H9 (cell line): ENCODE measurements at regions not wholly inside any gene's neighbourhood (a gene's known extent, or its start where the extent isn't known, plus 50 kb on each side); places are given as distances from the start of the nearest gene placed in this dataset.
"Not testable (repeated sequence)": the region's sequence is repeated elsewhere in the genome, so short reads cannot be mapped to it uniquely, and the experiment has no call there.

Source experiments
- DNase-seq: peaks from one replicate; pipeline ENCODE4 v3.0.0-alpha.2; 2017
- H2AFZ ChIP-seq: one replicate; pipeline ENCODE4 v1.6.1; 2013; ENCODE audit warnings: mild to moderate bottlenecking, low read length, control low read depth, moderate library complexity
- H2AK5ac ChIP-seq: 2 replicates; pipeline ENCODE4 v1.6.1; 2013; ENCODE audit warnings: low read length, control low read depth, mixed read lengths; ENCODE audit not compliant: insufficient read length
- H2BK120ac ChIP-seq: one replicate; pipeline ENCODE4 v1.6.1; 2013; ENCODE audit warnings: low read depth, mild to moderate bottlenecking, low read length, control low read depth, inconsistent platforms; ENCODE audit not compliant: poor library complexity, severe bottlenecking
- H2BK12ac ChIP-seq: 2 replicates; pipeline ENCODE4 v1.6.1; 2013; ENCODE audit warnings: low read length, control low read depth, mixed read lengths, low read depth; ENCODE audit not compliant: insufficient read length
- H2BK15ac ChIP-seq: 2 replicates; pipeline ENCODE4 v1.6.1; 2013; ENCODE audit warnings: low read depth, low read length, control low read depth
- H2BK20ac ChIP-seq: one replicate; pipeline ENCODE4 v1.6.1; 2013; ENCODE audit warnings: low read depth, mild to moderate bottlenecking, low read length, control low read depth, inconsistent platforms; ENCODE audit not compliant: poor library complexity, severe bottlenecking
- H2BK5ac ChIP-seq: 2 replicates; pipeline ENCODE4 v1.6.1; 2013; ENCODE audit warnings: low read length, control low read depth, mixed read lengths; ENCODE audit not compliant: insufficient read length
- H3K14ac ChIP-seq: 2 replicates; pipeline ENCODE4 v1.6.1; 2013; ENCODE audit warnings: low read length, control low read depth; ENCODE audit not compliant: insufficient read depth
- H3K18ac ChIP-seq: 2 replicates; pipeline ENCODE4 v1.6.1; 2013; ENCODE audit warnings: low read depth, mild to moderate bottlenecking, mixed read lengths, low read length, control low read depth; ENCODE audit not compliant: insufficient read length
- H3K23ac ChIP-seq: 2 replicates; pipeline ENCODE4 v1.6.1; 2013; ENCODE audit warnings: low read length, control low read depth, mixed read lengths, low read depth; ENCODE audit not compliant: insufficient read length
- H3K23me2 ChIP-seq: 2 replicates; pipeline ENCODE4 v1.6.1; 2013; ENCODE audit warnings: low read depth, mild to moderate bottlenecking, mixed read lengths, low read length, control low read depth; ENCODE audit not compliant: insufficient read length, poor library complexity, severe bottlenecking
- H3K27ac ChIP-seq: 2 replicates; pipeline ENCODE4 v1.5.1; 2013; ENCODE audit warnings: low read length, control low read depth, mixed read lengths, low read depth; ENCODE audit not compliant: insufficient read length
- H3K27me3 ChIP-seq: 2 replicates; pipeline ENCODE4 v1.6.1; 2013; ENCODE audit warnings: low read length, control low read depth, inconsistent platforms; ENCODE audit not compliant: insufficient read depth
- H3K4ac ChIP-seq: 2 replicates; pipeline ENCODE4 v1.6.1; 2013; ENCODE audit warnings: low read depth, mild to moderate bottlenecking, control low read depth, inconsistent platforms, low read length, moderate library complexity
- H3K4me1 ChIP-seq: 2 replicates; pipeline ENCODE4 v1.6.1; 2013; ENCODE audit warnings: low read length, control low read depth, inconsistent platforms; ENCODE audit not compliant: insufficient read depth
- H3K4me2 ChIP-seq: 2 replicates; pipeline ENCODE4 v1.6.1; 2013; ENCODE audit warnings: low read length, control low read depth, mixed read lengths; ENCODE audit not compliant: insufficient read length, insufficient read depth
- H3K56ac ChIP-seq: 2 replicates; pipeline ENCODE4 v1.6.1; 2013; ENCODE audit warnings: low read depth, mild to moderate bottlenecking, mixed read lengths, low read length, control low read depth; ENCODE audit not compliant: insufficient read length
- H3K79me1 ChIP-seq: 2 replicates; pipeline ENCODE4 v1.6.1; 2013; ENCODE audit warnings: low read depth, mild to moderate bottlenecking, moderate library complexity, low read length, control low read depth, inconsistent platforms; ENCODE audit not compliant: insufficient read depth, poor library complexity, severe bottlenecking
- H3K79me2 ChIP-seq: 2 replicates; pipeline ENCODE4 v1.6.1; 2013; ENCODE audit warnings: low read length, control low read depth, inconsistent platforms; ENCODE audit not compliant: insufficient read depth
- H3K9ac ChIP-seq: 2 replicates; pipeline ENCODE4 v1.6.1; 2013; ENCODE audit warnings: low read length, control low read depth, mixed read lengths; ENCODE audit not compliant: insufficient read length; ENCODE audit errors: extremely low read depth
- H3K9me3 ChIP-seq: one replicate; pipeline ENCODE4 v1.6.1; 2013; ENCODE audit warnings: low read depth, low read length, inconsistent platforms; ENCODE audit not compliant: control insufficient read depth
- H3T11ph ChIP-seq: one replicate; pipeline ENCODE4 v1.6.1; 2013; ENCODE audit warnings: mild to moderate bottlenecking, low read length, control low read depth, inconsistent platforms
- H4K20me1 ChIP-seq: one replicate; pipeline ENCODE4 v1.6.1; 2013; ENCODE audit not compliant: control insufficient read depth, insufficient read length, insufficient read depth
- H4K5ac ChIP-seq: 2 replicates; pipeline ENCODE4 v1.6.1; 2013; ENCODE audit warnings: low read depth, mild to moderate bottlenecking, mixed read lengths, low read length, control low read depth; ENCODE audit not compliant: insufficient read length
- H4K8ac ChIP-seq: replicated peaks from 2 replicates; pipeline ENCODE4 v1.6.1; 2013; ENCODE audit warnings: low read length, control low read depth, mixed read lengths, low read depth; ENCODE audit not compliant: insufficient read length
- H4K91ac ChIP-seq: 2 replicates; pipeline ENCODE4 v1.6.1; 2013; ENCODE audit warnings: low read depth, mild to moderate bottlenecking, moderate library complexity, mixed read lengths, low read length, control low read depth; ENCODE audit not compliant: insufficient read length
- H3K27ac Mint-ChIP-seq, 3 experiments: 2 replicates in 2 of 3; 3 replicates in 1 of 3; pipeline ENCODE4 v1.8.0; 2020 to 2021; ENCODE audit warnings: mixed read lengths in 3 of 3, mild to moderate bottlenecking in 1 of 3, moderate library complexity in 1 of 3
- H3K27me3 Mint-ChIP-seq: 2 replicates; pipeline ENCODE4 v1.8.0; 2021; ENCODE audit warnings: low read depth, mild to moderate bottlenecking, moderate library complexity, mixed read lengths
- H3K36me3 Mint-ChIP-seq, 3 experiments: 2 replicates in 2 of 3; 3 replicates in 1 of 3; pipeline ENCODE4 v1.8.0; 2020 to 2021; ENCODE audit warnings: low read depth in 3 of 3, mixed read lengths in 3 of 3; ENCODE audit not compliant: insufficient read depth in 1 of 3
- H3K4me1 Mint-ChIP-seq, 2 experiments: 2 replicates each; pipeline ENCODE4 v1.8.0; 2020; ENCODE audit warnings: mixed read lengths in 2 of 2
- H3K4me3 Mint-ChIP-seq, 2 experiments: 2 replicates in 1 of 2; 3 replicates in 1 of 2; pipeline ENCODE4 v1.8.0; 2020 to 2021; ENCODE audit warnings: mild to moderate bottlenecking in 2 of 2, mixed read lengths in 2 of 2, moderate library complexity in 1 of 2
- H3K9me3 Mint-ChIP-seq, 2 experiments: 2 replicates in 1 of 2; 3 replicates in 1 of 2; pipeline ENCODE4 v1.8.0; 2020; ENCODE audit warnings: mild to moderate bottlenecking in 2 of 2, mixed read lengths in 2 of 2, moderate library complexity in 1 of 2
- WGBS: extraction: QIAGEN DNeasy Blood & Tissue Kit; methylation state at CpG from one replicate; pipeline ENCODE4 v1.1.7; 2013; ENCODE audit warnings: missing lambda C conversion rate, low lambda C conversion rate, mixed read lengths; ENCODE audit not compliant: insufficient read length; ENCODE audit errors: extremely low coverage; 5-methylcytosine and 5-hydroxymethylcytosine counted together
- TF ChIP-seq, protein P1 (sequence below): fragments of 200-600 bp; sonication (generic); conservative IDR thresholded peaks from 3 replicates; pipeline ENCODE4 v1.8.0; 2021; ENCODE audit warnings: antibody characterized with exemption, mild to moderate bottlenecking

DNA sequence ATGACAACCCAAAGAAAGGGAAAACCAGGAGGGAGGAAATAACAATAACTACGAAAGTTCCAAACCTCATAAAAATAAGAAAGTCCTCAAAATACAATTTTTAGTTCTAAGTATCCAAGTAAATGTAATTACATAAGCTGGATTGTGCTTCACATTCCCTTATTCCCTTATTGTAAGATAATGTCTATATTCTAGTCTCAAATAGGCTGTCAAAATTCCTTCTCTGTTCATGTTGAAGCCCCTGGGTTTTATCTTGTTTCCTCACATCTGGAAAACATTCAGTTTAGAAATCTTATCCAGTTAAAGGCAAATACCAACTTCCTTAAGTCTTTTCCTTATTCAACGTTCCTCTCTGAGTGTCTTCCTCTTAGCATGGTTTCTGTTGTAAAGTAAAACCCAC, 282.3 kb downstream of the CD109 start:
- no peak overlapping the region for H3K9ac ChIP-seq
- H2BK120ac ChIP-seq, result no peak overlapping the region
- TF ChIP-seq, protein P1, sequence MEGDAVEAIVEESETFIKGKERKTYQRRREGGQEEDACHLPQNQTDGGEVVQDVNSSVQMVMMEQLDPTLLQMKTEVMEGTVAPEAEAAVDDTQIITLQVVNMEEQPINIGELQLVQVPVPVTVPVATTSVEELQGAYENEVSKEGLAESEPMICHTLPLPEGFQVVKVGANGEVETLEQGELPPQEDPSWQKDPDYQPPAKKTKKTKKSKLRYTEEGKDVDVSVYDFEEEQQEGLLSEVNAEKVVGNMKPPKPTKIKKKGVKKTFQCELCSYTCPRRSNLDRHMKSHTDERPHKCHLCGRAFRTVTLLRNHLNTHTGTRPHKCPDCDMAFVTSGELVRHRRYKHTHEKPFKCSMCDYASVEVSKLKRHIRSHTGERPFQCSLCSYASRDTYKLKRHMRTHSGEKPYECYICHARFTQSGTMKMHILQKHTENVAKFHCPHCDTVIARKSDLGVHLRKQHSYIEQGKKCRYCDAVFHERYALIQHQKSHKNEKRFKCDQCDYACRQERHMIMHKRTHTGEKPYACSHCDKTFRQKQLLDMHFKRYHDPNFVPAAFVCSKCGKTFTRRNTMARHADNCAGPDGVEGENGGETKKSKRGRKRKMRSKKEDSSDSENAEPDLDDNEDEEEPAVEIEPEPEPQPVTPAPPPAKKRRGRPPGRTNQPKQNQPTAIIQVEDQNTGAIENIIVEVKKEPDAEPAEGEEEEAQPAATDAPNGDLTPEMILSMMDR, result no peak
- H3K4me1 ChIP-seq, result no peaks in the 10 kb centered on the region
- DNase-seq, result no peak
- H2AFZ ChIP-seq, result no peak overlapping the region
- no peak overlapping the region for H3T11ph ChIP-seq
- H3K56ac ChIP-seq, result no peak overlapping the region
- no peak overlapping the region for H4K91ac ChIP-seq
- H3K27me3 Mint-ChIP-seq, result no peaks in the 10 kb centered on the region; the same call in 1 of the 2 replicates
- H3K23ac ChIP-seq, result no peak overlapping the region
- no peak overlapping the region for H2BK12ac ChIP-seq
- no peaks in the 10 kb centered on the region; a peak in 2 of 5 replicates for H3K9me3 Mint-ChIP-seq
- H3K18ac ChIP-seq, result no peak overlapping the region
- no peak overlapping the region for H2BK15ac ChIP-seq
- H4K20me1 ChIP-seq, result no peaks in the 10 kb centered on the region
- no peaks in the 10 kb centered on the region for H3K79me1 ChIP-seq
- no peak overlapping the region for H4K8ac ChIP-seq
- no peaks in the 10 kb centered on the region for H3K4me1 Mint-ChIP-seq
- no peaks in the 10 kb centered on the region for H3K27me3 ChIP-seq
- H3K79me2 ChIP-seq, result no peaks in the 10 kb centered on the region
- no CpG with 5 or more reads among the region's 2 CpGs for WGBS
- H3K14ac ChIP-seq, result no peak overlapping the region
- H3K27ac ChIP-seq, result no peak overlapping the region
- no peak overlapping the region for H3K4me3 Mint-ChIP-seq
- no peaks in the 10 kb centered on the region for H3K23me2 ChIP-seq
- H3K4ac ChIP-seq, result no peak overlapping the region
- no peak overlapping the region for H3K4me2 ChIP-seq
- no peaks in the 10 kb centered on the region for H3K9me3 ChIP-seq
- no peak overlapping the region for H3K27ac Mint-ChIP-seq
- no peak overlapping the region for H2AK5ac ChIP-seq
- no peaks in the 10 kb centered on the region for H3K36me3 Mint-ChIP-seq
- no peak overlapping the region for H2BK5ac ChIP-seq
- no peak overlapping the region for H2BK20ac ChIP-seq
- H4K5ac ChIP-seq, result no peak overlapping the region

DNA sequence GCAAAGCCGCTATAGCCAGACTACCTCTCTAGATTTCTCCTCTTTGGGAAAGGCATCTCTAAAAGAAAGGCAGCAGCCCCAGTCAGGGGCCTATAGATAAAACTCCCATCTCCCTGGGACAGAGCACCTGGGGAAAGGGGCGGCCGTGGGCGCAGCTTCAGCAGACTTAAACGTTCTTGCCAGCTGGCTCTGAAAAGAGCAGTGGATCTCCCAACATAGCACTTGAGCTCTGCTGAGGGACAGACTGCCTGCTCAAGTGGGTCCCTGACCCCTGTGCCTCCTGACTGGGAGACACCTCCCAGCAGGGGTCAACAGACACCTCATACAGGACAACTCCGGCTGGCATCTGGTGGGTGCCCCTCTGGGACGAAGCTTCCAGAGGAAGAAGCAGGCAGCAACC, 276.5 kb downstream of the CD109 start:
- H3K4me1 ChIP-seq, H2AK5ac ChIP-seq, H3K9me3 Mint-ChIP-seq, H3K9ac ChIP-seq, H3K18ac ChIP-seq, H4K20me1 ChIP-seq, H3K4me2 ChIP-seq, H3K23ac ChIP-seq, H3K4ac ChIP-seq, H3K9me3 ChIP-seq, H3K27ac ChIP-seq, H3K79me1 ChIP-seq, H3K27me3 ChIP-seq, H3T11ph ChIP-seq, DNase-seq, H2BK20ac ChIP-seq, H4K8ac ChIP-seq, H3K27me3 Mint-ChIP-seq, H3K14ac ChIP-seq, H3K79me2 ChIP-seq, H4K5ac ChIP-seq, H2AFZ ChIP-seq, H2BK15ac ChIP-seq, H3K56ac ChIP-seq, H3K23me2 ChIP-seq, H3K36me3 Mint-ChIP-seq, H3K4me3 Mint-ChIP-seq, H3K27ac Mint-ChIP-seq, H2BK120ac ChIP-seq, H4K91ac ChIP-seq, H2BK12ac ChIP-seq, H2BK5ac ChIP-seq: not testable (repeated sequence)
- H3K4me1 Mint-ChIP-seq, result peaks cover 10 to 11% of the 10 kb centered on the region in 2 experiments; a peak in 3 of 4 replicates
- no CpG with 5 or more reads among the region's 7 CpGs for WGBS
